GM18867 (cell line): ENCODE measurements at regions not wholly inside any gene's neighbourhood (a gene's known extent, or its start where the extent isn't known, plus 50 kb on each side); places are given as distances from the start of the nearest gene placed in this dataset.

Experiments used
- ATAC-seq: cut with Tn5 transposase; IDR thresholded peaks from one replicate; pipeline ENCODE4 v1.9.1; 2021; ENCODE audit warnings: mild to moderate bottlenecking, moderate library complexity; ENCODE audit not compliant: unreplicated experiment

GRCh38 chr11:97972731-97973130, 1048.0 kb upstream of the CNTN5 start:
- no peak for ATAC-seq

- no peak for ATAC-seq
These were observed 1047.3 kb upstream of the CNTN5 start for GRCh38 chr11:97973352-97973857.

- ATAC-seq = no peak
These were observed 1045.8 kb upstream of the CNTN5 start for GRCh38 chr11:97974798-97975498.

GRCh38 chr11:97977726-97978125, 1043.0 kb upstream of the CNTN5 start:
- ATAC-seq = no peak

GRCh38 chr11:97979741-97980140, 1041.0 kb upstream of the CNTN5 start:
- ATAC-seq = no peak

- no peak for ATAC-seq
These were observed 1038.2 kb upstream of the CNTN5 start for GRCh38 chr11:97982512-97982911.

GRCh38 chr11:97989121-97989520, 1031.6 kb upstream of the CNTN5 start:
- ATAC-seq = no peak

GRCh38 chr11:97990162-97990920, 1030.4 kb upstream of the CNTN5 start:
- ATAC-seq = no peak

- ATAC-seq = no peak
These were observed 1027.2 kb upstream of the CNTN5 start for GRCh38 chr11:97993562-97993961.

GRCh38 chr11:97995874-97996273, 1024.9 kb upstream of the CNTN5 start:
- no peak for ATAC-seq

- no peak for ATAC-seq
These were observed 1024.0 kb upstream of the CNTN5 start for GRCh38 chr11:97996762-97997161.

- ATAC-seq = no peak
These were observed 1017.0 kb upstream of the CNTN5 start for GRCh38 chr11:98003606-98004371.

GRCh38 chr11:98007072-98007471, 1013.7 kb upstream of the CNTN5 start:
- ATAC-seq = no peak

- no peak for ATAC-seq
These were observed 993.1 kb upstream of the CNTN5 start for GRCh38 chr11:98027652-98028051.

GRCh38 chr11:98029832-98030231, 990.9 kb upstream of the CNTN5 start:
- no peak for ATAC-seq

GRCh38 chr11:98036810-98037209, 983.9 kb upstream of the CNTN5 start:
- ATAC-seq = no peak

- no peak for ATAC-seq
These were observed 980.5 kb upstream of the CNTN5 start for GRCh38 chr11:98040061-98040808.

GRCh38 chr11:98047647-98048046, 973.1 kb upstream of the CNTN5 start:
- no peak for ATAC-seq

- ATAC-seq = no peak
These were observed 966.9 kb upstream of the CNTN5 start for GRCh38 chr11:98053851-98054250.

GRCh38 chr11:98056945-98057344, 963.8 kb upstream of the CNTN5 start:
- ATAC-seq = no peak

GRCh38 chr11:98059488-98059887, 961.3 kb upstream of the CNTN5 start:
- ATAC-seq = no peak
